Adrenal gland (tissue), 5 donors: ENCODE measurements at regions not wholly inside any gene's neighbourhood (a gene's known extent, or its start where the extent isn't known, plus 50 kb on each side); places are given as distances from the start of the nearest gene placed in this dataset.

Source experiments
- POLR2A ChIP-seq, 2 donors: fragments of 450-650 bp; IDR thresholded peaks; one replicate each; pipeline ENCODE4 v1.6.1; 2017; ENCODE audit warnings: antibody characterized with exemption in 2 of 2, mild to moderate bottlenecking in 2 of 2, moderate library complexity in 1 of 2
- TF ChIP-seq, protein P1 (sequence below), 6 experiments: fragments of 450-650 bp in 4 of 6; fragments of 200-600 bp in 2 of 6; sonication (generic) in 1 of 6; IDR thresholded peaks; 1 replicate in 5 of 6; 2 replicates in 1 of 6; pipeline versions ENCODE4 v1.5.1 to v1.8.0; 2016 to 2021; ENCODE audit warnings: antibody characterized with exemption in 6 of 6, mild to moderate bottlenecking in 2 of 6, moderate library complexity in 1 of 6
- donor health status: DM: no; HTN: no; CAD: no.

DNA sequence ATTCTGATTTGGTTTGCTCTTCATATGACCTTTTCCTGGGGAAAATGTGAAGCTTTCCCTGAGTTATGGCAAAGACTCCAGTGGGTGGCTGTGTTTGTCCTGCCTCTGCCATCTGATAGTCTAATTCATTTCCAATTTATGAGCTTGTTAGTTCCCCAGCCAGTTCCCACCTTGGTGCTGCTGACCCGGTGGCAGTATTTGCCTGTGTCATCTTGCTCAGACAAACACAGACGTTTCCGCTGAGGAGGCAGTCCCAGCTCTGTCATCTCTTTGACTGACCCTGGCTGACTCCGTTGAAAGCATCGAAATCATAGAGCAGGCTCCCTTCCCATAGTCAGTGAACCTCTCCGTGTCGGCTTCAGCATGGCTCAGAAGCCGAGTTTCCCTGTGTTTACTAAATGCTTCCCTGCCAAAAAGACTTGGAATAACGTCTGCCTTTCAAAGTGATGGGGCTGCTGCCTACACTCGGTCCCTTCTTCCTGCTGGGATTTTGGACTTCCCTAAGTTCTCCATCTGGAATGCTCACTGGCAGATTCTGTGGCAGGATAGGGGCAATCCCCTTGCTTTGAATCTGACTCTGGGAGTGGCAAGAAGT, 538.3 kb downstream of the NPIPA7 start:
- no peak for TF ChIP-seq POLR2A (IDR thresholded peaks at IDR 0.05)
- TF ChIP-seq, protein P1, sequence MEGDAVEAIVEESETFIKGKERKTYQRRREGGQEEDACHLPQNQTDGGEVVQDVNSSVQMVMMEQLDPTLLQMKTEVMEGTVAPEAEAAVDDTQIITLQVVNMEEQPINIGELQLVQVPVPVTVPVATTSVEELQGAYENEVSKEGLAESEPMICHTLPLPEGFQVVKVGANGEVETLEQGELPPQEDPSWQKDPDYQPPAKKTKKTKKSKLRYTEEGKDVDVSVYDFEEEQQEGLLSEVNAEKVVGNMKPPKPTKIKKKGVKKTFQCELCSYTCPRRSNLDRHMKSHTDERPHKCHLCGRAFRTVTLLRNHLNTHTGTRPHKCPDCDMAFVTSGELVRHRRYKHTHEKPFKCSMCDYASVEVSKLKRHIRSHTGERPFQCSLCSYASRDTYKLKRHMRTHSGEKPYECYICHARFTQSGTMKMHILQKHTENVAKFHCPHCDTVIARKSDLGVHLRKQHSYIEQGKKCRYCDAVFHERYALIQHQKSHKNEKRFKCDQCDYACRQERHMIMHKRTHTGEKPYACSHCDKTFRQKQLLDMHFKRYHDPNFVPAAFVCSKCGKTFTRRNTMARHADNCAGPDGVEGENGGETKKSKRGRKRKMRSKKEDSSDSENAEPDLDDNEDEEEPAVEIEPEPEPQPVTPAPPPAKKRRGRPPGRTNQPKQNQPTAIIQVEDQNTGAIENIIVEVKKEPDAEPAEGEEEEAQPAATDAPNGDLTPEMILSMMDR (IDR thresholded peaks at IDR 0.05), result no peak
